PC-3 (cell line): ENCODE measurements at regions not wholly inside any gene's neighbourhood (a gene's known extent, or its start where the extent isn't known, plus 50 kb on each side); places are given as distances from the start of the nearest gene placed in this dataset.

Source experiments
- CTCF ChIP-seq: fragments of 300-600 bp; sonication (generic); conservative IDR thresholded peaks from 2 replicates; pipeline ENCODE4 v1.5.1; 2017; ENCODE audit warnings: antibody characterized with exemption, low read depth, mild to moderate bottlenecking, low read length
- EZH2 ChIP-seq: fragments of 300-600 bp; sonication (generic); IDR thresholded peaks from one replicate; pipeline ENCODE4 v1.6.1; 2017; ENCODE audit warnings: antibody characterized with exemption, mild to moderate bottlenecking, low read length; ENCODE audit not compliant: unreplicated experiment

GRCh38 chr6:141316236-141316635 is 816.5 kb upstream of the GJE1 start:
- TF ChIP-seq CTCF (no peak), EZH2 (no peak)
